Duodenal mucosa (tissue), 2 donors: ENCODE measurements at regions not wholly inside any gene's neighbourhood (a gene's known extent, or its start where the extent isn't known, plus 50 kb on each side); places are given as distances from the start of the nearest gene placed in this dataset.

Experiments
- H3K27ac ChIP-seq: one replicate; pipeline ENCODE4 v1.7.0; 2013; ENCODE audit warnings: low read depth, low read length
- H3K27me3 ChIP-seq, 2 donors: one replicate each; pipeline ENCODE4 v1.7.0; 2013; ENCODE audit warnings: low read length in 2 of 2, control low read depth in 1 of 2; ENCODE audit not compliant: insufficient read depth in 2 of 2, control insufficient read depth in 1 of 2
- H3K36me3 ChIP-seq, 2 donors: one replicate each; pipeline ENCODE4 v1.7.0; 2013; ENCODE audit warnings: low read length in 2 of 2, control low read depth in 1 of 2; ENCODE audit not compliant: insufficient read depth in 2 of 2, control insufficient read depth in 1 of 2
- H3K4me1 ChIP-seq, 2 donors: one replicate each; pipeline ENCODE4 v1.7.0; 2013; ENCODE audit warnings: low read length in 2 of 2, control low read depth in 1 of 2; ENCODE audit not compliant: insufficient read depth in 2 of 2, control insufficient read depth in 1 of 2
- H3K4me3 ChIP-seq, 2 donors: one replicate each; pipeline ENCODE4 v1.7.0; 2013; ENCODE audit warnings: low read length in 2 of 2, low read depth in 1 of 2
- H3K9ac ChIP-seq, 2 donors: one replicate each; pipeline ENCODE4 v1.7.0; 2013; ENCODE audit warnings: low read length in 2 of 2, low read depth in 1 of 2
- H3K9me3 ChIP-seq, 2 donors: one replicate each; pipeline ENCODE4 v1.7.0; 2013; ENCODE audit warnings: low read length in 2 of 2, control low read depth in 1 of 2; ENCODE audit not compliant: control insufficient read depth in 1 of 2

DNA sequence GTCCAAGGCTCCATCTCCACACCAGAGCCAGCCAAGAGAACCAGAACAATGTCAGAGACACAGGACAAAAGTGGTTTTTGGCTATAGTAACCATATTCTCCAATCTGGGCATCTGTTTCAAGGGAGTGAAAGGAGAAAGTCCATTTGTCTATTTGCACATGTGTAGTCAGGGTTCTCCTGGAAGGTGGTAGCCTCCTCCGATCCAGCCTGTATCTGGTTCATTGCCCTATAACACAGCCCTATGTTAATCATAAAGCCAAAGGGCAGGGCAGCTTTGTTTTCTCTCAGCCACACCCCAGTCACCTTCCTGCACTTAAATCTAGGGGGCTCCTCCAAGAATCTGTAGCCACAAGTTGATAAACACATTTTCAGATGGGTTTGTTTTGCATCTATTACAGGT is 128.1 kb upstream of the ADPGK start:
- Histone ChIP-seq H3K4me3 (no peak overlapping the region), H3K27ac (no peak overlapping the region), H3K4me1 (peaks cover 0 to 4% of the 10 kb centered on the region in 2 donors), H3K9me3 (no peaks in the 10 kb centered on the region), H3K9ac (no peak overlapping the region), H3K36me3 (no peaks in the 10 kb centered on the region), H3K27me3 (peaks cover 0 to 4% of the 10 kb centered on the region in 2 donors)

GRCh38 chr15:72908713-72909112 is 125.2 kb upstream of the ADPGK start:
- Histone ChIP-seq H3K9me3 (no peaks in the 10 kb centered on the region), H3K27ac (no peak overlapping the region), H3K4me3 (no peak overlapping the region), H3K27me3 (peaks cover 0 to 4% of the 10 kb centered on the region in 2 donors), H3K4me1 (peaks cover 0 to 4% of the 10 kb centered on the region in 2 donors), H3K36me3 (no peaks in the 10 kb centered on the region), H3K9ac (no peak overlapping the region)

DNA sequence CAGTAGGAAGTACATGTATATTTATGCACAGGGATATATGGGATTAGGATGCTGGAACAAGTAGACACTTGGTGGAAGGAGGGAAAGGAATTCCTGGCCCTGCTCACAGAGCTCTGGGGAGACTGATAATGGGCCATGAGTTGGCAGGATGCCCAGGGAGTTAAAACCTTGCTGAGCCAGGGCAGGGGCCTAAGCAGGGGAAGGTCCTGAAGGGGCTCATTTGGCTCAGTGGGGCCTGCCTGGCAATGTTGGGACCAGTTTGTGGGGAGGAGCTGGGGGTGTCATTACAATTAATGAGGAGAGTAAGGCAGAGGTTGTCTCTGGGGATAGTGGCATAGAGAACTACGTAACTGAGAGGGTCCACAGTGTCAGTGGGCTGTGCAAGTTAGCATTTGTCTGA is 124.2 kb upstream of the ADPGK start:
- peaks cover 0 to 4% of the 10 kb centered on the region in 2 donors for H3K4me1 ChIP-seq
- no peak overlapping the region for H3K27ac ChIP-seq
- no peaks in the 10 kb centered on the region for H3K9me3 ChIP-seq
- H3K36me3 ChIP-seq, result no peaks in the 10 kb centered on the region
- H3K27me3 ChIP-seq, result peaks cover 0 to 3% of the 10 kb centered on the region in 2 donors
- no peak overlapping the region for H3K9ac ChIP-seq
- no peak overlapping the region for H3K4me3 ChIP-seq

- Histone ChIP-seq H3K4me1 (no peaks in the 10 kb centered on the region), H3K27ac (no peak overlapping the region), H3K36me3 (no peaks in the 10 kb centered on the region), H3K9ac (no peak overlapping the region), H3K27me3 (peaks cover 0 to 4% of the 10 kb centered on the region in 2 donors), H3K9me3 (no peaks in the 10 kb centered on the region), H3K4me3 (no peak overlapping the region)
Measured at GRCh38 chr15:72902919-72903260, 119.3 kb upstream of the ADPGK start.

- H3K9ac ChIP-seq, result no peak overlapping the region
- H3K27ac ChIP-seq, result no peak overlapping the region
- H3K4me1 ChIP-seq, result no peaks in the 10 kb centered on the region
- no peaks in the 10 kb centered on the region for H3K36me3 ChIP-seq
- H3K9me3 ChIP-seq, result no peaks in the 10 kb centered on the region
- no peak overlapping the region for H3K4me3 ChIP-seq
- peaks cover 0 to 4% of the 10 kb centered on the region in 2 donors for H3K27me3 ChIP-seq
Measured at GRCh38 chr15:72902245-72902918, 118.8 kb upstream of the ADPGK start.

GRCh38 chr15:72892986-72893385 is 109.4 kb upstream of the ADPGK start:
- no peak overlapping the region for H3K4me3 ChIP-seq
- H3K27ac ChIP-seq, result no peak overlapping the region
- no peaks in the 10 kb centered on the region for H3K27me3 ChIP-seq
- H3K9me3 ChIP-seq, result no peaks in the 10 kb centered on the region
- no peak overlapping the region for H3K9ac ChIP-seq
- H3K36me3 ChIP-seq, result no peaks in the 10 kb centered on the region
- no peaks in the 10 kb centered on the region for H3K4me1 ChIP-seq

- Histone ChIP-seq H3K4me1 (no peaks in the 10 kb centered on the region), H3K36me3 (no peaks in the 10 kb centered on the region), H3K9me3 (no peaks in the 10 kb centered on the region), H3K27me3 (no peaks in the 10 kb centered on the region), H3K27ac (no peak overlapping the region), H3K9ac (no peak overlapping the region), H3K4me3 (no peak overlapping the region)
Measured at GRCh38 chr15:72890043-72890442, 106.5 kb upstream of the ADPGK start.

DNA sequence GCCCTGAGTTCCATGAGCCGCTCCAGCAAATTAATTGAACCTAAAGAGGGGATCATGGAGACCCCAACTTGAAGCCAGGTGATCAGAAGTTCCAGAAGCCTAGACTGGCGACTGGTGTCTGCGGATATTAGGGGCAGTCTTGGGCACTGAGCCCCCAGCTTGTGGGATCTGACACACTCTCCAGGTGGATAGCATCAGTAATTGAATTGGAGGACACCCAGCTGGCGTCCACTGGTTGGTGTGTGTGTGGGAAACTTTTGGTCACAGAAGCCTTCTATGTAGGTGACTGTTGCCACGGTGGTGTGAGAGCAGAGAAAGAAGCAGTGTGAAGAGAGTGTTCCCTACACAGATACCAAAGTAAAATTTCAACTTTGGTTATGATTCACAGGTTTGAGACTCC is 106.0 kb upstream of the ADPGK start:
- Histone ChIP-seq H3K9ac (no peak overlapping the region), H3K9me3 (no peaks in the 10 kb centered on the region), H3K36me3 (no peaks in the 10 kb centered on the region), H3K4me3 (no peak overlapping the region), H3K4me1 (no peaks in the 10 kb centered on the region), H3K27ac (no peak overlapping the region), H3K27me3 (no peaks in the 10 kb centered on the region)

DNA sequence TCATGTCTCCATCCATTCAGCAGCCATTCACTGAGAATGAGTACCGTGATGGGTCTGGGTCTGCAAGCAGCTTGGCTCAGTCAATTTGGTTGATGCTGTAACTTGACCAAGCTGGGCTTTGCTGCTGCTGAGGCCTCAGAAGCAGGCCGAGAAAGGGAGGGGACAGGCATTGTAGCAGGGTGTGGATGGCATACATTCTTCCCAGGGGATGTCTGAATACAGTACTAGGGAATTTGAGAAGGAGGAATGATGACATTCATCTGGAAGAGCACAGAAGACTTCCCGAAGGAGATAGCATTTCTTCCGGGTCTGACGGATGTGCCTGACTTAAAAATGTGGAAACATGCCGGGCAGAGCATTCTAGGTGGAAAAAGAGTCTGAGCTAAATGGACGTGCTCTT is 105.3 kb upstream of the ADPGK start:
- Histone ChIP-seq H3K4me1 (no peaks in the 10 kb centered on the region), H3K27me3 (no peaks in the 10 kb centered on the region), H3K27ac (no peak overlapping the region), H3K9me3 (no peaks in the 10 kb centered on the region), H3K36me3 (no peaks in the 10 kb centered on the region), H3K9ac (no peak overlapping the region), H3K4me3 (no peak overlapping the region)

DNA sequence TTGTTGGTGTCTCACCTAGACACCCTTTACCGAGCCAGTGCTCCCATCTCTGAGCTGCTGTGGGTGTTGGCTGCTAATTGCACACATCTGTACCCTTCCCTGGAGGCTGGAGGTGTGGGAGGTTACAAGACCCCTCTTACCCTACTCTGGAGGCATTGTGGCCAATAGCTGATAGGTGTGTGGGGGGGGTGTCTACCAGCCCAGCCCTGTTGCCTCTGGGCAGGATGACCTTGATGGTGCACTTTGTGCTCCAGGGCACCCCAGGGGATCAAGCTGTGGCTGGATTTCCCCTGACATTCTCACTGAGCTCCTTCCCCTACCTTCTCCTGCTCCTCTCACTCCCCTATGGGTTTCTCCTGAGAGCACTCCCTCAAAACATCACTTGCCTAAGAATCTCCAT is 104.7 kb upstream of the ADPGK start:
- H3K4me1 ChIP-seq, result no peaks in the 10 kb centered on the region

GRCh38 chr15:72887376-72887775 is 103.8 kb upstream of the ADPGK start:
- no peaks in the 10 kb centered on the region for H3K36me3 ChIP-seq
- H3K4me1 ChIP-seq, result no peaks in the 10 kb centered on the region
- peaks cover 0 to under 1% of the 10 kb centered on the region in 2 donors for H3K9me3 ChIP-seq
- H3K9ac ChIP-seq, result no peak overlapping the region
- no peak overlapping the region for H3K4me3 ChIP-seq
- no peaks in the 10 kb centered on the region for H3K27me3 ChIP-seq
- no peak overlapping the region for H3K27ac ChIP-seq

More for the DNA sequence above, 104.7 kb upstream of the ADPGK start:
- Histone ChIP-seq H3K9ac (no peak overlapping the region), H3K4me3 (no peak overlapping the region), H3K9me3 (no peaks in the 10 kb centered on the region), H3K36me3 (no peaks in the 10 kb centered on the region), H3K27ac (no peak overlapping the region), H3K27me3 (no peaks in the 10 kb centered on the region)
